ENCODE measurements at regions not wholly inside any gene's neighbourhood (a gene's known extent, or its start where the extent isn't known, plus 50 kb on each side); places are given as distances from the start of the nearest gene placed in this dataset.

- FAIRE-seq (no peak), DNase-seq (ENCODE audit: extremely low read depth in 1 of 4, low spot score in 3 of 4) (no peak), ATAC-seq (no peak)
- ChIA-PET POLR2A (no interaction called here), CTCF (ENCODE audit: low intra/inter-chr PET ratio) (no interaction called here)
- no peaks in the 10 kb centered on the region for H3K79me2 ChIP-seq (ENCODE audit: control insufficient read depth, insufficient read depth, low read length)
- H4K20me1 ChIP-seq (replicated peaks; ENCODE audit: control insufficient read depth, insufficient read depth, low read length) = no peaks in the 10 kb centered on the region
- H3K27ac ChIP-seq (ENCODE audit: extremely low read depth, low read depth, low read length) = no peak overlapping the region
- no peaks in the 10 kb centered on the region for H3K9me3 ChIP-seq (replicated peaks; ENCODE audit: control insufficient read depth, insufficient read depth, low read depth, low read length)
- no peaks in the 10 kb centered on the region for H3K9me1 ChIP-seq (ENCODE audit: control insufficient read depth, insufficient read depth, low read length)
- H3K27me3 ChIP-seq (ENCODE audit: control insufficient read depth in 2 of 2, insufficient read depth in 2 of 2, low read length in 2 of 2) = peaks cover 0 to 30% of the 10 kb centered on the region in 2 experiments; a peak in 3 of 5 replicates
- WGBS (ENCODE audit: insufficient coverage, low coverage, missing lambda C conversion rate) = 0% methylated on average over 6 of the region's 8 CpGs
- H3K4me3 ChIP-seq = no peak overlapping the region
- no peaks in the 10 kb centered on the region for H3K36me3 ChIP-seq (ENCODE audit: control insufficient read depth, insufficient read depth, low read length)
- no peak overlapping the region for H3K4me2 ChIP-seq (ENCODE audit: insufficient read depth, low read length)
- intact Hi-C loops (cut with micrococcal nuclease) = no loop called here
- H3K9ac ChIP-seq (ENCODE audit: insufficient read depth in 1 of 2, low read depth in 2 of 2, low read length in 2 of 2) = no peak overlapping the region
- no peaks in the 10 kb centered on the region for H3K4me1 ChIP-seq (replicated peaks in 1 of 2; ENCODE audit: control insufficient read depth in 2 of 2, insufficient read depth in 2 of 2, low read length in 2 of 2)
- BruUV-seq (replicated peaks) = no TSS peak
- no peak overlapping the region for H2AFZ ChIP-seq (ENCODE audit: low read depth, low read length)
- in situ Hi-C loops (cut with MboI) = loop anchor here (25.0 kb wide), 1 partner anchor 606 kb away; no protein-coding TSS in a partner anchor
- TF ChIP-seq HMBOX1 (IDR thresholded peaks at IDR 0.05) = no peak
- TF ChIP-seq, protein P1, sequence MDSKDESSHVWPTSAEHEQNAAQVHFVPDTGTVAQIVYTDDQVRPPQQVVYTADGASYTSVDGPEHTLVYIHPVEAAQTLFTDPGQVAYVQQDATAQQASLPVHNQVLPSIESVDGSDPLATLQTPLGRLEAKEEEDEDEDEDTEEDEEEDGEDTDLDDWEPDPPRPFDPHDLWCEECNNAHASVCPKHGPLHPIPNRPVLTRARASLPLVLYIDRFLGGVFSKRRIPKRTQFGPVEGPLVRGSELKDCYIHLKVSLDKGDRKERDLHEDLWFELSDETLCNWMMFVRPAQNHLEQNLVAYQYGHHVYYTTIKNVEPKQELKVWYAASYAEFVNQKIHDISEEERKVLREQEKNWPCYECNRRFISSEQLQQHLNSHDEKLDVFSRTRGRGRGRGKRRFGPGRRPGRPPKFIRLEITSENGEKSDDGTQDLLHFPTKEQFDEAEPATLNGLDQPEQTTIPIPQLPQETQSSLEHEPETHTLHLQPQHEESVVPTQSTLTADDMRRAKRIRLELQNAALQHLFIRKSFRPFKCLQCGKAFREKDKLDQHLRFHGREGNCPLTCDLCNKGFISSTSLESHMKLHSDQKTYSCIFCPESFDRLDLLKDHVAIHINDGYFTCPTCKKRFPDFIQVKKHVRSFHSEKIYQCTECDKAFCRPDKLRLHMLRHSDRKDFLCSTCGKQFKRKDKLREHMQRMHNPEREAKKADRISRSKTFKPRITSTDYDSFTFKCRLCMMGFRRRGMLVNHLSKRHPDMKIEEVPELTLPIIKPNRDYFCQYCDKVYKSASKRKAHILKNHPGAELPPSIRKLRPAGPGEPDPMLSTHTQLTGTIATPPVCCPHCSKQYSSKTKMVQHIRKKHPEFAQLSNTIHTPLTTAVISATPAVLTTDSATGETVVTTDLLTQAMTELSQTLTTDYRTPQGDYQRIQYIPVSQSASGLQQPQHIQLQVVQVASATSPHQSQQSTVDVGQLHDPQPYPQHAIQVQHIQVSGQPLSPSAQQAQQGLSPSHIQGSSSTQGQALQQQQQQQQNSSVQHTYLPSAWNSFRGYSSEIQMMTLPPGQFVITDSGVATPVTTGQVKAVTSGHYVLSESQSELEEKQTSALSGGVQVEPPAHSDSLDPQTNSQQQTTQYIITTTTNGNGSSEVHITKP (IDR thresholded peaks at IDR 0.05; ENCODE audit: partially characterized antibody) = no peak
- no peak for TF ChIP-seq SMARCB1 (IDR thresholded peaks at IDR 0.05; ENCODE audit: insufficient read length, low read depth)
- TF ChIP-seq, protein P2, sequence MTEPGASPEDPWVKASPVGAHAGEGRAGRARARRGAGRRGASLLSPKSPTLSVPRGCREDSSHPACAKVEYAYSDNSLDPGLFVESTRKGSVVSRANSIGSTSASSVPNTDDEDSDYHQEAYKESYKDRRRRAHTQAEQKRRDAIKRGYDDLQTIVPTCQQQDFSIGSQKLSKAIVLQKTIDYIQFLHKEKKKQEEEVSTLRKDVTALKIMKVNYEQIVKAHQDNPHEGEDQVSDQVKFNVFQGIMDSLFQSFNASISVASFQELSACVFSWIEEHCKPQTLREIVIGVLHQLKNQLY (CRISPR knock-in tag; conservative IDR thresholded peaks at IDR 0.05) = no peak
- no peak for TF ChIP-seq ZNF57 (CRISPR knock-in tag; IDR thresholded peaks at IDR 0.05)
- no peak for TF ChIP-seq BHLHE40 (IDR thresholded peaks at IDR 0.05; ENCODE audit: low read length)
- TF ChIP-seq ZNF146 (CRISPR knock-in tag; IDR thresholded peaks at IDR 0.05; ENCODE audit: unreplicated experiment) = no peak
- no peak for TF ChIP-seq PKNOX1 (IDR thresholded peaks at IDR 0.05)
- no peak for TF ChIP-seq ZNF408 (CRISPR knock-in tag; IDR thresholded peaks at IDR 0.05; ENCODE audit: low read depth)
- no peak for TF ChIP-seq CEBPG (CRISPR knock-in tag; IDR thresholded peaks at IDR 0.05)
- TF ChIP-seq CEBPG (tag; conservative IDR thresholded peaks at IDR 0.05 in 1 of 2, IDR thresholded peaks at IDR 0.05 in 1 of 2) = no peak
- TF ChIP-seq, protein P3, sequence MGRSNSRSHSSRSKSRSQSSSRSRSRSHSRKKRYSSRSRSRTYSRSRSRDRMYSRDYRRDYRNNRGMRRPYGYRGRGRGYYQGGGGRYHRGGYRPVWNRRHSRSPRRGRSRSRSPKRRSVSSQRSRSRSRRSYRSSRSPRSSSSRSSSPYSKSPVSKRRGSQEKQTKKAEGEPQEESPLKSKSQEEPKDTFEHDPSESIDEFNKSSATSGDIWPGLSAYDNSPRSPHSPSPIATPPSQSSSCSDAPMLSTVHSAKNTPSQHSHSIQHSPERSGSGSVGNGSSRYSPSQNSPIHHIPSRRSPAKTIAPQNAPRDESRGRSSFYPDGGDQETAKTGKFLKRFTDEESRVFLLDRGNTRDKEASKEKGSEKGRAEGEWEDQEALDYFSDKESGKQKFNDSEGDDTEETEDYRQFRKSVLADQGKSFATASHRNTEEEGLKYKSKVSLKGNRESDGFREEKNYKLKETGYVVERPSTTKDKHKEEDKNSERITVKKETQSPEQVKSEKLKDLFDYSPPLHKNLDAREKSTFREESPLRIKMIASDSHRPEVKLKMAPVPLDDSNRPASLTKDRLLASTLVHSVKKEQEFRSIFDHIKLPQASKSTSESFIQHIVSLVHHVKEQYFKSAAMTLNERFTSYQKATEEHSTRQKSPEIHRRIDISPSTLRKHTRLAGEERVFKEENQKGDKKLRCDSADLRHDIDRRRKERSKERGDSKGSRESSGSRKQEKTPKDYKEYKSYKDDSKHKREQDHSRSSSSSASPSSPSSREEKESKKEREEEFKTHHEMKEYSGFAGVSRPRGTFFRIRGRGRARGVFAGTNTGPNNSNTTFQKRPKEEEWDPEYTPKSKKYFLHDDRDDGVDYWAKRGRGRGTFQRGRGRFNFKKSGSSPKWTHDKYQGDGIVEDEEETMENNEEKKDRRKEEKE (IDR thresholded peaks at IDR 0.05; ENCODE audit: borderline replicate concordance in 1 of 2, control insufficient read depth in 1 of 2, low read depth in 2 of 2, low read length in 1 of 2) = no peak
- TF ChIP-seq CHD2 (IDR thresholded peaks at IDR 0.05; ENCODE audit: low read depth, low read length) = no peak
- no peak for TF ChIP-seq ZBED1 (IDR thresholded peaks at IDR 0.05)
Observed at GRCh38 chr10:128867819-128868218, 599.2 kb upstream of the MGMT start.

Measured in K562 (cell line).